ENCODE measurements at regions not wholly inside any gene's neighbourhood (a gene's known extent, or its start where the extent isn't known, plus 50 kb on each side); places are given as distances from the start of the nearest gene placed in this dataset.

DNA sequence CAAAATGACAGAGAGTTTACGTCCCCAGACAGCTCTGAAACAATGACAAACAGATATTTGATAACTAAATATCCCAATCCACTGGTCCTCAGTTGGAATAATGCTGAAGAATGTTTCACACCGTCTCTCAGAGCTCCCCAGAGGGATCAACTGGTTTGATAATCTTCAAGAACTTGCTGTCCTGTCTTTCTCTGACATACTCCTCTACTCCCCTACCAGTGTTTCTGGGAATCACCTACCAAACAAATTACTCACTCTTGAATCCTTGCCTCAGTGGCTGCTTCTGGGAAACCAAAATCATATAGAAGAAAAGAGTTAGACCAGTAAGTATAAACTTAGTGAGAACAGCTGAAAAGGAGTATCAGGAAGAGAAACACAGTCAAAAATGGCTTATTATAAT is 469.7 kb upstream of the JAG1 start:
- TF ChIP-seq, protein P1, sequence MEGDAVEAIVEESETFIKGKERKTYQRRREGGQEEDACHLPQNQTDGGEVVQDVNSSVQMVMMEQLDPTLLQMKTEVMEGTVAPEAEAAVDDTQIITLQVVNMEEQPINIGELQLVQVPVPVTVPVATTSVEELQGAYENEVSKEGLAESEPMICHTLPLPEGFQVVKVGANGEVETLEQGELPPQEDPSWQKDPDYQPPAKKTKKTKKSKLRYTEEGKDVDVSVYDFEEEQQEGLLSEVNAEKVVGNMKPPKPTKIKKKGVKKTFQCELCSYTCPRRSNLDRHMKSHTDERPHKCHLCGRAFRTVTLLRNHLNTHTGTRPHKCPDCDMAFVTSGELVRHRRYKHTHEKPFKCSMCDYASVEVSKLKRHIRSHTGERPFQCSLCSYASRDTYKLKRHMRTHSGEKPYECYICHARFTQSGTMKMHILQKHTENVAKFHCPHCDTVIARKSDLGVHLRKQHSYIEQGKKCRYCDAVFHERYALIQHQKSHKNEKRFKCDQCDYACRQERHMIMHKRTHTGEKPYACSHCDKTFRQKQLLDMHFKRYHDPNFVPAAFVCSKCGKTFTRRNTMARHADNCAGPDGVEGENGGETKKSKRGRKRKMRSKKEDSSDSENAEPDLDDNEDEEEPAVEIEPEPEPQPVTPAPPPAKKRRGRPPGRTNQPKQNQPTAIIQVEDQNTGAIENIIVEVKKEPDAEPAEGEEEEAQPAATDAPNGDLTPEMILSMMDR (IDR thresholded peaks at IDR 0.05) = no peak
- Histone ChIP-seq H3K4me3 (ENCODE audit: low read depth in 1 of 2, low read length in 1 of 2) (no peak overlapping the region), H3K27me3 (peaks cover 5% of the 10 kb centered on the region), H3K4me1 (ENCODE audit: control insufficient read depth in 1 of 2, insufficient read depth in 1 of 2, low read depth in 1 of 2, low read length in 1 of 2) (no peaks in the 10 kb centered on the region), H3K9me3 (no peaks in the 10 kb centered on the region), H3K27ac (no peak overlapping the region), H3K36me3 (no peaks in the 10 kb centered on the region)

DNA sequence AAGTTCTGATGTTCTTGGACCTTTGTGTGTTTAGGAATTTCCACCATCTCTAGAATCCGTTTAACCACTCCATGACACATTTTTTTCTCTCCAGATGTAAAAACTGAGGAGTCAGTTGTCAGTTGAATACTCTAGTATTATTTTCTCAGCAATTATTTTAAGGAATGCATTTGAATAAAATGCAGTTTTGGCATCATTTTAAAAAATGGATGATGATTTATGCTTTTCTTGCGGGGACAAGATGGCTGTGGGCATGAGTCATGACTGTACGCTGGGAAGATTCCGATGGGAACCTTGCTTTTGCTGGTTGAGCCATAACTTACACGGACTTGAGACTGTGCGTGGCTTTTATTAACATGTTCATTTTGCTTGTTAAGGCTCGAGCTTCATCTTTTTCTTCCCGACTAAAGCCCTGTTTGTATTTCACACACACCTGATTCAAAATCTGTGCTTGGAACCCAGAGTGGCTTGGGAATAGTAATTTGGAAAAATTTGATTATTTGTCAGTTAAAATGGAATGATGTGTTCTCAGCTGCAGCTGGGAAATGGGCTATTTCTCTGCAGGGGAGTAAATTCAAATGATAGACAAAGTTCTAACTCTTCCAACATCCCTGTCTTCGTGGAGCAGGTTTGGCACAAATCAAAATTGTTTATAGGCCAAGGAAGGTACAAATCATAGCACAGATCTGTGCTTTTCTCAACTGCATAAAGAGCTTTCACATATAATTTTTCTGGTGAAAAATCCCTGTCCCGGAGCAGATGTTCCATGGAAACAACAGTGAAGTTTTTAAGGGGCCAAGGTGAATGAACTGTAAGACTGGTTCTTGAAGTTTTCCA is 470.5 kb upstream of the JAG1 start:
- H3K4me1 ChIP-seq (ENCODE audit: control insufficient read depth in 1 of 2, insufficient read depth in 1 of 2, low read depth in 1 of 2, low read length in 1 of 2) = no peaks in the 10 kb centered on the region
- H3K36me3 ChIP-seq = no peaks in the 10 kb centered on the region
- peaks cover 5% of the 10 kb centered on the region for H3K27me3 ChIP-seq
- H3K4me3 ChIP-seq (ENCODE audit: low read depth in 1 of 2, low read length in 1 of 2) = no peak overlapping the region
- TF ChIP-seq, protein P1 (IDR thresholded peaks at IDR 0.05) = no peak
- no peaks in the 10 kb centered on the region for H3K9me3 ChIP-seq
- no peak overlapping the region for H3K27ac ChIP-seq

DNA sequence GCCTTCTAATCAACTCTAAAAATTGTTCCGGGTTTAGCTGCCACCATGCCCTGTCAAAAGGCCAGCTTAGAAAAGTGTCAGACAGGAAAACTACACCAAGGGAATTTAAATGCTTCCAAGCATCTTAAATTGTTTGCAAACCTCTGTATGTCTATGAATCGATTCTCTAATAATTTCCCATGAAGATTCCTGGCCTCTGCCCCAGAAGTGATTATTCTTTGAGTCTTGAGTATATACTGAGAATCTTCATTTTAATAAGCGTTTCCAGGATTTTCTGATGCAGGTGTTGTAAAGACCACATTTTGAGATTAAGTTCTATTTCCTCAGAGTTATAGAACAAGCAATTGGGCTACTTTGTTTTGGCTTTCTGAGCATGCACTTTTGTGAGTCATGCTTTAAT is 471.8 kb upstream of the JAG1 start:
- Histone ChIP-seq H3K27me3 (peaks cover 5% of the 10 kb centered on the region), H3K9me3 (no peaks in the 10 kb centered on the region), H3K27ac (no peak overlapping the region), H3K4me3 (ENCODE audit: low read depth in 1 of 2, low read length in 1 of 2) (no peak overlapping the region), H3K4me1 (ENCODE audit: control insufficient read depth in 1 of 2, insufficient read depth in 1 of 2, low read depth in 1 of 2, low read length in 1 of 2) (no peaks in the 10 kb centered on the region), H3K36me3 (no peaks in the 10 kb centered on the region)
- TF ChIP-seq, protein P1 (IDR thresholded peaks at IDR 0.05) = no peak

DNA sequence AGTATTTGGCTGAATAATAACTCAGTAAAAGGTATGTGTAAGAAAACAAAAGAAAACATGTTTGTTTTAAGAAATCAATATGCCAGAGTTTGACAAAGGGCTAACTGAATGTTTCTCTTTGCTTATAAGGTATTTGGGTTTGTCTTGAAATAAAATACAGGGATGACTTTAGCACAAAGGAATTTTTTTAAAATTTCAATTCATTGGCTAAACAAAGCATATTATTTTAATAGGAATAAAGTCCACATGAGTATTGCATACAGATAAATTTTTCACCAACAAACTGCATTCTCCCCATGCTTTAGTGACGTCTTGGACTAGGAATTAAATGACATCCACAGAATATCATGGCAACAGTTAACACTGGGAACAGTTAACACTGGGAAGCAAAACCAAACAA is 480.0 kb upstream of the JAG1 start:
- no peaks in the 10 kb centered on the region for H3K9me3 ChIP-seq
- no peak overlapping the region for H3K4me3 ChIP-seq (ENCODE audit: low read depth in 1 of 2, low read length in 1 of 2)
- H3K4me1 ChIP-seq (ENCODE audit: control insufficient read depth in 1 of 2, insufficient read depth in 1 of 2, low read depth in 1 of 2, low read length in 1 of 2) = no peaks in the 10 kb centered on the region
- H3K27ac ChIP-seq = no peak overlapping the region
- H3K27me3 ChIP-seq = no peaks in the 10 kb centered on the region
- TF ChIP-seq, protein P1 (IDR thresholded peaks at IDR 0.05) = no peak
- H3K36me3 ChIP-seq = no peaks in the 10 kb centered on the region

DNA sequence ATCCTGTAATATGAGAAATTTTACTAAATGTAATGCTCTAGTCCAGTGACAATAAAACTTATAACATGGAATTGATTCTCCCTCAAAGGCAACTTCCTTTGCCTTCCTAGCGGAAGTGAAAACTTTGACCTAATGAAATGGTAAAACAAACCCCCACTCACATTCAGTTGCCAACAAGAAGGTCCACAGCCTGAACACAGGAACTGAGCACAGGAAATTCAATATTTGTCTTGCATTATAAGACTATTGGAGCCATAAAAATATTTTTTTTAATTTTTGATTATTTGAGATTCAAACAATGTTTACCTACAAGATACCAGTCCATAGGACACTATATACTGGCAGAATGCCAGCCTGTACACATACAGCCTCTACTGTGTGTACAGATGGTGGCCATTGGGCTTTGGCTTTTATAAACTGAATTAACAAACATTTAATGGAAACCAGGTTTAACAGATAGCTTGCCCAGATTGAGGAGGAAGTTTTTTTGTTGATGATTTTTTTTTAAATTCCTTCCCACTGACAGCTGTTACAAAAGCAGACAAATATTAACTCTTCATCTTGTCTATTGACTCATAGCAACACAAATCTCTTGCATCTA is 481.5 kb upstream of the JAG1 start:
- no peak overlapping the region for H3K27ac ChIP-seq
- H3K4me3 ChIP-seq (ENCODE audit: low read depth in 1 of 2, low read length in 1 of 2) = no peak overlapping the region
- no peaks in the 10 kb centered on the region for H3K9me3 ChIP-seq
- H3K4me1 ChIP-seq (ENCODE audit: control insufficient read depth in 1 of 2, insufficient read depth in 1 of 2, low read depth in 1 of 2, low read length in 1 of 2) = no peaks in the 10 kb centered on the region
- H3K36me3 ChIP-seq = no peaks in the 10 kb centered on the region
- H3K27me3 ChIP-seq = no peaks in the 10 kb centered on the region
- TF ChIP-seq, protein P1 (IDR thresholded peaks at IDR 0.05) = no peak
